Lower leg skin (tissue), 3 donors: ENCODE measurements at regions not wholly inside any gene's neighbourhood (a gene's known extent, or its start where the extent isn't known, plus 50 kb on each side); places are given as distances from the start of the nearest gene placed in this dataset.

ENCODE experiments used
- CTCF ChIP-seq, 3 donors: fragments of 450-650 bp; IDR thresholded peaks; one replicate each; pipeline ENCODE4 v1.5.1; 2016; ENCODE audit warnings: antibody characterized with exemption in 3 of 3, mild to moderate bottlenecking in 3 of 3, moderate library complexity in 2 of 3
- POLR2A ChIP-seq, 2 donors: fragments of 450-650 bp; IDR thresholded peaks; one replicate each; pipeline ENCODE4 v1.6.1; 2016 to 2017; ENCODE audit warnings: antibody characterized with exemption in 2 of 2, mild to moderate bottlenecking in 1 of 2, moderate library complexity in 1 of 2

- TF ChIP-seq CTCF (IDR thresholded peaks at IDR 0.05): no peak
- TF ChIP-seq POLR2A (IDR thresholded peaks at IDR 0.05): no peak
Measured at GRCh38 chr7:11244149-11244548, 270.5 kb downstream of the PHF14 start.
